ENCODE measurements at regions not wholly inside any gene's neighbourhood (a gene's known extent, or its start where the extent isn't known, plus 50 kb on each side); places are given as distances from the start of the nearest gene placed in this dataset.
A peak's percentile ranks its signal among the peaks of the same experiment; 100 is the strongest.

DNA sequence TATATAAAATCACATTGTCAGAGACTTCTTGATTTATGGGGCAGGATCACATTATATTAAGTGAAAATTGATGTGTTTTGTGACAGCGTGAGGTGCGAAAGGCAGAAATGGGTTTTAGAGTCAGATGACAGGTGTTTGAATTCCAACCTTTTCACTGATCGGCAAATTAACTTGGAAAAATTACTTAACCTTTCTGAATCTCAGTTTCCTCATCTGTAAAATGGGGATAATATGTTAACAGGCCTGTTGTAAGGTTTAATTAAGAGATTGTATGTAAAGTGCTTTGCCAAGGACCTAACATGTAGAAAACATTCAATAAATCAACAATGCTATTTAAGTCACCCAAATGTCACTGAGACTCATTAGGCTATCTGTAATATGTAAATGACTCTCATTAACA lies 221.2 kb upstream of the LYZL1 start:
- no peak for DNase-seq

DNA sequence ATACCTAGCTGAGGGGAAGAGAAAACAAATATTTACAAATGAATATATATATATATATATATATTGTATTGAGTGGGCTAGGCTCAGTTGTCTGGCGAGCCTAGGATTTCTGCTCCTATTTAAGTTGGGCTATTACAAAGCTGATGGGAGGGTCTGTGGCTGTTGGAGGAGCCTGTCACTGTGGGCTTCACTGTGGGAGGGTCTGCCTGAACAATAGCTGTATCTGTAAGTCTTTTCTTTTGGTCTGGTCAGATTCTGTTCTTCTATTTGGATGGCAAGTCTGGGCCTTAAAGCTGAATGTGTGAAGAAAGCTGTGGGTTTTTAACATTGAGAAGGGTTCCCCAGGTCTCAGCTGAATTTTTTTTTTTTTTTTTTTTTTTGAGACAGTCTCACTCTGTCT lies 220.6 kb upstream of the LYZL1 start:
- DNase-seq = no peak

DNA sequence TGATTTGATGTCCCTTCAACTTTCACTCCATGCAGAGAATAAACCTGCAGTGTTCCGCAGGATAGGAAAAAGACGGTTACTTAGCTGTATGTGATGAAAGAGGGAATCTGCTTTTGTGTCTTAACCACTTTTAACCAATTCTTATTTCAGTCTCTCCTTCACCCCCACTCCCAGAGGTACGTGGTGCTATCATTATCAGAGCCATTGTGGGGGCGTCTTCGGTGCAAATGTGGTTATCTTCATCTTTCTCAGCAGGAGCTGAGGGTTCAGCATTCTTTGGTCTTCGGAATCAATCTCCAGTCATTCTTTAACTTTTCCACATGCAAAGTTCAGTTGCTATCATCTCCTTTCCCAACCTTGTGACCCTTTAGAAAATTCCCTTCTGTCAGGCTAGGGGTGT lies 219.9 kb upstream of the LYZL1 start:
- no peak for DNase-seq

DNA sequence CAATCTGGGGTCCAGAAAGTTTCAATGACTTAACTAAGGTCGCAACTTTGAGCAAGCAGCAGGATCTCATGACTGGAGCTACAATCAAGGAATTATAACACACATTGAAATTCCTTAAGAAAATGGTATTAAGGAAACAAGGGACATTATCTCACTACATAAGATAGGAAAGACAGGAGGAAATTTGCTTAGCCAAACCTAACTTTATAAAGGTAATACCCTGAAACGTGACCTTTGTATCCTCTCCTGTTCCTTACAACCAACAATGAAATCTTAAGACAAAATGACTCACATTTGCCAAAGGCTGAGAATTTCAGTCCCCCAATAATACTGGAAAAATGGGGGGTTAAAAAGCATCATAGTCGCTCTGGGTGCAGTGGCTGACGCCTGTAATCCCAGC lies 218.9 kb upstream of the LYZL1 start:
- DNase-seq = no peak

DNA sequence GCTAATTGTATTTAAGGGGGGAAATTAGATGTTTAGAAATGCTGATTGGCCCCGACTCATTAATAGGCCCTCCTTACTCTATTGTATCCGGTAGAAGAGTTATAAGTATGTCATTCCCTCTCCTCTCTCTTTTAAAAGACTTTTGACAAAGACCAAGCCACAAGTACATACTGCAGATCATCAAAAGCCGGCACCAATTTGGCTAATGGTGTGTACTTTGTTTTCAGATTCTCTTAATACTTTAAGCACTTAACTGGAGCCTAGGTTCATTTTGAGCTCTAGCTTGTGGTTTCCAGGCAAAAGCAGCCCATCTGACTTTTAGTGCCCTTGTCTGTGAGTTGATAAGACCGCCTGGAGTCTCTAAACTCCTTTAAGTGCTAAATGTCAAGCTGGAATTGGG lies 210.0 kb upstream of the LYZL1 start:
- no peak for DNase-seq

DNA sequence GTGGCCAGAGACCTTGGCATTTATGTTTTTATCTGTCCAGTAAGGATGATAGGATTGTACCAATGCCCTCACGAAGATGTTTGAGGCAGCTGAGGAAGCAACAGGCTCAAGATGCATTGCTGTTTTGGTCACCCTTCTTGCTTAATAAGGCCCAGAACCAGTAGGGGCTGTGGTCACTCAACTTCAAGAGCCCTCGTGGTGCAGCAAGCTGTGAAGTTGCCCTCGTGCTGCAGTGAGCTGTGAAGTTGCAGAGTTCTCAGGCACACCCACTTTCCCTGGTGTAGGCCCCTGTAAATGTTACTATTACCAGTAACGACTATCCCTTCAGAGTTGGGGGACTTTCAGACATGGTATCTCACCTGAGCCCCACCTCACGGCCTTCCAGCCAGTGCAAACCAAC lies 207.6 kb upstream of the LYZL1 start:
- peak in 1 of 56 donors; percentile 1 for DNase-seq

DNA sequence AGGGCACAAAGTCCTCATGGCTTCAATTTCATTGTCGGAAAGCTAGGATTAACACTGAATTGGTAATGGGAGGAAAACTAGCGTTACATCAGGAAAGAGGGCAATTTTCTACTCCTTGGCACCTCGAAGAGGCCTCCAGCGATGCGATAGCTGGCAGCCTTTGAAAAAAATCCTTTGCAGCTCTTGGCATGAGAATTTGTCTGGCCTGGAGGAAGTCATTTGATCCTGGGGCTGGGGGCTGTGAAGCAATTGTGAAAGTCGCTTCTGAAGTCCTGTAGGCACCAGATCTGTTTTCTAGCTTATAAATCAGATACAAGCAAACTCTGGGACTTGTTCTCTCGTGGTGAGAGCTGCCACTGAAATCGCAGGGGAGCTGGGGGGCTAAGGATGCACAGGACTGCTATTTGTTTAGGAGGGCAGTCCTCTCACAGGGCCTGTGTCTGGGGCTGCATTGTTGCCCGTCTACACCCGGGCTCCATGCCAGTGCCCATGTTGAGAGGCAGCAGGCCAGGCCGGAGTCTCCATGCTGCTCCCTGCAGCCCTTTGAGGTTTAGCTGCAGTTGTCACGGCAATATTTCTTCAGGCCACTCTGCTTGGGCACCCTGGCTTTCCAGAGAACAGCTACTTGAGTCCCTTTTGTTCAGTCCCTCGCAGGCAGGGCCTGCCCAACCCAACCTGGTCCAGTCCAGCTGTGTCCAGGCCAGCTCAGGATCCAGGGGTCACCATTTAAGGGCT lies 206.8 kb upstream of the LYZL1 start:
- DNase-seq = peak in 48 of 56 donors; percentile 4 to 87 (median 52)

DNA sequence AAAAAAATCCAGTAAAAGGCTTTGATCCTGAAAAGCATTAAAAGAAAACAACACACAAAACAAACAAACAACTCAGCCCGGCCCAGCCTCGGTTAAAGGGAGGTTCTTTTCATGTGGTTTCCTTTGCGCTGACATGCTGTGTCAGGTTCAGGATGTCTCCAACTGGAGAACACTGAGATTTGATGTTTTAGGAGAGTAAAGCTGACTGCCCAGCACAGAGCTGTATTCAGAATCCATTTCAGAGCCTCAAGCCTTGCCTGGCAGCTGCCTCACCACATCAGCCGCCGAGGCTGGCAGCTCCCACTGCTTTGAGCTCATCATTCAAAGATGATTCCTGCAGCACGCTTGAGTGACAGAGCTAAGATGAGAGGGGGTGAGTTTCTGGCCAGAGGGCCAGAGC lies 205.8 kb upstream of the LYZL1 start:
- DNase-seq = peak in 25 of 56 donors; percentile 2 to 41 (median 10)

DNA sequence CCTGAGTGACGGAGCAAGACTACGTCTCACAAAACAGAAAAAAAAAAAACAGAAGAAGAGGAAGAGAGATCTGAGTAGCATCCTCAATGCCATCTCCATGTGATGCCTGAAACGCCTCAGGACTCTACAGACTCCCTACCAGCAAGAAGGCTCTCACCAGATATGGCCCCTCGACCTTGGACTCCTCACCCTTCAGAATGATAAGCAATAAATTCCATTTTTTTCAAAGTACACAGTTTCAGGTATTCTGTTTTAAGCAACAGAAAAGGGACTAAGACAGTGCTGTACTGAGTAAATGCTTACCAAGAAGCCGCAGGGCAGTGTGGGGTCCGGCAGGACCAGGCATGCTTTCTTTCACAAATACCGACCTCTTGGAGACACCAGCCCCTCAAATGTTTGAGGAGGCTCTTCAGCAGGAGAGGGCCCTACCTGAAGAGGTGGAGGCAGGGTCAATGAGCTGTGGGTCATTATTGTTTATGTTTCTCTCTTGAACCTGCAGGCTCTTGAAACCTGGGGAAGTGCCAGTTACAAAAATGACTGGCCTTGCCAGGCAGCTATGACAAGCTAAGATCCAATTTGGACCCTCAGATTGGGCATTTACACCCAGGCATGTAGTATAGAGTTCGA lies 204.1 kb upstream of the LYZL1 start:
- no peak for DNase-seq

DNA sequence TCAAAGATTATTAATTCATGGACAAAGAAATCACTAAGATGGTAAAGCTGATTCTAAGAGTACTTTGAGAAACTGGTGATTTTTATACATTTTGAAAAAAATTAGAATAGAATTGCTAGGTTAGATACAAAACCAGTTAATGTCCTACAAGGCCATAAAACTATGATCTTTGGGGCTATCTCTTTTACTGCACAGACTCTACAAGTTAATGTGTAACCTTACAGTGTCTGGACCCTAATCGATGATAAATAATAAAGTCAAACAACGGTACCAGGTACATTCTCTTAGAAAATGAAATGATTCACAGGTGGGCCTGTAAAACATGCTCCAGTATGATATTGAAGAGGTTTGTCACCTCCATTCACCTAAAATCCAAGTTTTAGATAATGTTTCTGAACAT lies 199.8 kb upstream of the LYZL1 start:
- no peak for DNase-seq

DNA sequence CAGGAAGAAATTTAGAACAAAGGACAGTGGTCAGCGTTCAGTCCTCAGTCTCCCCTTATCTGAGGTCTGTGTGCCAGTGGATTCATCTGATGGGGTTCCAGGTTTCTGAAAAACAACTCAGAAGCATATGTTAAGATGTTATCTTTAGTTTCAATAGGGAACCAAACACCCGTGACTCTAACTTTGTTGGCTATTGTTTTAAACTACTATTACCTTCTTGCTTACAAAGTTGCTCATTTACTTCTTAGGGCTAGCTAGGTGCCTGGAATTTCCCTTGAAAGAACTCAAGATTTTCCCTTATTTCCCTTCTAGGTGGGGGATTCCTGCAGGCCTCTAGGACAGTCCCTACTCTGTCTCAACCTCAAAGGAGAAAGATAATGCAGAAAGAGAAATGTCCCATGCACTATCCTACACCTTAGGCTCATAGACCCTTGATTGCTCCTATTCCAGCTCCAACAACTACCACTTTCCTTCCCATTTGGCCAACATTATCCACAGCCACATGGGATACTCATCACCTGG lies 192.5 kb upstream of the LYZL1 start:
- no peak for DNase-seq

DNA sequence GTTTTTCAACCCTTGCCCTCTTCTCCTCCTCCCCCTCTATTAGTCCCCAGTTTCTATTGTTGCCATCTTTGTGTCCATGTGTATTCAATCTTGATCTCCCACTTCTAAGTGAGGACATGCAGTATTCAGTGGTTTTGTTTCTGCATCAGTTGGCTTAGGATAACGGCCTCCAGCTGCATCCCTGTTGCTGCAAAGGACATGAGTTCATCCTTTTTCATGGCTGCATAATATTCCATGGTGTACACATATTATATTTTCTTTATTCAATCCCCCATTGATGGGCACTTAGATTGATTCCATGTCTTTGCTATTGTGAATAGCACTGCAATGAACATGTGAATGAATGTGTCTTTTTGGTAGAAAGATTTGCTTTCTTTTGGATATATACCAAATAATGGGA lies 190.4 kb upstream of the LYZL1 start:
- no peak for DNase-seq

DNA sequence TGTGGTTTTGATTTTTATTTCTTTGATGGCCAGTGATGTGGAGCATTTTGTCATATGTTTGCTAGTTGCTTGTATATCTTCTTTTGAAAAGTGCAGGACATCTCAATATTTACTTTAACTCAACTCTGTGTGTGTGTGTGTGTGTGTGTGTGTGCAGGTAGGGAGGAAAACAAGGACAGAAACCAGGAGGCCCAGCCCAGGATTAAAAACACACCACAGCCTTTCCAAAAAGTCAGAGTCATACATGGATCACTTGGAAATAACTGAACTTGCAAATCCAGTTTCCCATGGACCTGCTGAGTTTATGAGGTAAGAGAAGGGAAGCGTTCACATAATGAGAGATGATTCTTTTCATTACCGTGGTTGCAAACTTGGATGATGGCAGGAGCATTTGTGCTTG lies 189.9 kb upstream of the LYZL1 start:
- no peak for DNase-seq

DNA sequence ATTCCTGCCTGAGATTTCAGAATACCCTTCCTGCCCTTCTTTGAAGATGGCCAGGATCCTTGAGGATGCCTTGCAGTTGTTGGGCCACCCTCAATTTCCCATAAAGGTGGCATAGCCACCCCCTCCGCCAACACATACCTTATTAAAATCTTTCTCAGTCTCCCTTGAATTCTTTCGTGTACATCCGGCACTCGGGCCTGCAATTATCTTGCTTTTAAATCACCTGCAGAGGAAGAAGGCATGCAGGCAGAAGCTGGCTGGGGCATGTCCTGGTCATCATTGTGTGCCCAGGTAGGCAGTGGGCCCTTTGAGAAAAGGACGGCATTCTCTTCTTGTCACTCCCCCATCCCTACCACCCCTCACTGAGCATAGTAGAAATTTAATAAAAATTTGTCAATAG lies 189.5 kb upstream of the LYZL1 start:
- no peak for DNase-seq

DNA sequence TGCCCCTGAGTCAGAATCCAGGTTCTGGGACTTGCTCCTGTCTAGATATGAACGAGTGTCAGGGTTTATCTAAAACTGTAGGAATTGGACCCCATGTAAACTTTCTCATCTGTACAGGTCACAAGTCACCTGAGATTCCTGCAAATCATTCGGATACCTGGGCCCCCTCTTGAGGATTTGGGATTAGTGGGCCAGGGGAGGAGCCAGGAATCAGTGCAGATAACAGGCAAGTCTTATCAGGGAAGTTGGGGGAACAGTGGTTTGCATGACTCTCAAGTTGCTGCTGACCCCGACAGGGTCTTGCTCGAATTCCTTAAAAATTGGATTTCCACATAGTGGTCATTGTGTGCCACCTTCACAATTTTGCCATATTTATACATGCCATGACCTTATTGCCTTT lies 188.4 kb upstream of the LYZL1 start:
- no peak for DNase-seq

DNA sequence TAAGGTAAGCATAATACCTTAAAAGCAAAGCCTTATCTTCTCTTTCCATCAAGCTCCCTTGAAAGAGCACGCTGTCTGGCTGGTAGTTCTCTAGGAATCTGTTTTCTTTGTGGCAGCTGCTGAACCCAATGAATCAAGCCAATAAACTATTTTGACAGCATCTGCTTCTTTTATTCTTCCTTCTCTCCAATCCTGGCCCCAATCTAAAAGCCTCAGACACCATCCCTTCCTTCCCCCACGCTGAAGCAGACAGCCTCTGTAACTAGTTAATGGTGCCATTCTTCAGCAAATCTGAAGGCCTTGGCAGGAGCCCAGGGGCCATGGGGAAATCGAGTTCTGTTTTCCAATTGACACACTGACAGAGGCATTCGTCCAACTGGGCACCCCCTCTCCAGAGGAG lies 186.6 kb upstream of the LYZL1 start:
- DNase-seq = peak in 32 of 56 donors; percentile 0 to 54 (median 14)

DNA sequence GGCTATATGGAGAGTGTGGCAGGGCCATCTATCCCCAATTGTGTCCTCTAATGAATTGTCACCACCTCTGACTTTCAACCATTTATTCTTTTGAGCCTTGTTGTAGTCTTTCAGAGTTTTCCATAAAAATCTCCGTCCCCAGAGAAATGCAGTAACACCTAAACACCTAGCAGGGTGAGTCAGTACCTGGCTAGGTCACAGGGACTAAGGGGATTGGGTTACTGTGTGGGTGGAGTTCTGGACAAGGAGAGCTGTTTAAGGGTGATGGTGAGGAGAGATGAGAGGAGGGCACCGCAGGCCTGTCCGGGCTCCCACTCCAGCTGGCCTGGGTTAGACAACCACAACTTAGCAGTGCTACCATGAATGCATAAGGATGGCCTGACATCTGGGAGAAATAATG lies 186.2 kb upstream of the LYZL1 start:
- DNase-seq = no peak

DNA sequence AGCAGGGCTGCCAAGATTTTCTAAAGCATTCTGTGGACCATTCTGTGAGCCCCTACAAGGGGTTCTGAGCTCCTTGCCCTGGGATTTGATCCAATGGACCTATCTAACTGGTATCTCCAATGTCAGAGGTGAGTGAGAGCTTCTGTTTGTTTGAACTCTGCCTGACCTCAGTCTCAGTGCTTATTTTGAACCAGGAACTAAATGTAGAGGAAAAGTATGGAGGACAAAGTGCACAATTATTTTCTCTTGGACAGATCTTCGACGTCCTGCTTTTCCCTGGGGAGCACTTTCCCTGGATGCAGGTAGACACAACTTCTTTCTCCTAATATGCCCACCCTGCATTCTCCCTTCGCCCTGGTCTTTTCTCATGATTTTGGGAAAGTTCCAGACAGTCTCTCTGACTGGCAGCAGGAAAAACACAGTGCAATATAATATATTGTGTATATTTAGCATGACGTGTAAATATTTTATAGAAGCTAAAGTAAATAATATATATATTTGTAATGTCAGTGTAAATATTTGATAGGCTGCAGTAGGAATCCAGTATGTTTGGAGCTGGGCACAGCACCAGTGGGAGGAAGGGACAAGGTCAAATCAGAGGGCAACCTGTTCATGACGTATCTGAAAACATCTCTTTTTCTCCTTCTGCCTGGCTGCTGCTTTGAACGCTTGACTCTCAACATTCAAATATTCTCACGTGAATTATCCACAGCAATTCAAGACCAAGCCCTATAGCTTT lies 184.0 kb upstream of the LYZL1 start:
- DNase-seq = no peak

DNA sequence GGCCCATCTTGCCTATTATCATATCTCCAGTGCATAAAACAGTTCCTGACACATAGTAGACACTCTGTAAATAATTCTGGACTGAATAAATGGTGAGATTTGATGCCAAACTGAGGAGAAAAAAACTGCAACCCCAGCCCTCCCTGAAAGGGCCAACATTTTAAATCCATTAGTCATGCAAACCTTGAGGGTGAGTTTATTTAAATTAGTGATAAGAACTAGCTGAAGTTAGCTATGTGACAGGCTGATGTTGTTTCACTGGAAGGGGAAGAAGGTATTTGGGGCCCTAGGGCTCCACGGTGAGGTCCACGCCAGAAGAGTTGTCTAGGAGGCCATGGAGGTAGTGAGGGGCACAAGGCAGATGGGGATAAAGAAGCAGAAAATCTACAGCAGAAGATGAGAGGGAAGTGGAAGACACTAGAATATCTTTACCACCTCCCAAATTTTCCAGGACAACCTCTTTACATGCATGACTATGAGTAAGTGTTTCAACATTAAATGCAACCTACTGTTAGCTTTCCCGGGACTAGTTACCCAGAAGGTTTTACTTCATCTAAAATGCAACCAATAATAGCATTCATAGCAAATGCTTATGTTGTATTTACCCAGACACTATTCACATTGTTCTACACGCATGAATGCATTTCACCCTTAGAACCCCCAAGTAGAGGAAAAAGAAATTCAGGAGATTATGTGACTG lies 183.2 kb upstream of the LYZL1 start:
- DNase-seq = no peak

DNA sequence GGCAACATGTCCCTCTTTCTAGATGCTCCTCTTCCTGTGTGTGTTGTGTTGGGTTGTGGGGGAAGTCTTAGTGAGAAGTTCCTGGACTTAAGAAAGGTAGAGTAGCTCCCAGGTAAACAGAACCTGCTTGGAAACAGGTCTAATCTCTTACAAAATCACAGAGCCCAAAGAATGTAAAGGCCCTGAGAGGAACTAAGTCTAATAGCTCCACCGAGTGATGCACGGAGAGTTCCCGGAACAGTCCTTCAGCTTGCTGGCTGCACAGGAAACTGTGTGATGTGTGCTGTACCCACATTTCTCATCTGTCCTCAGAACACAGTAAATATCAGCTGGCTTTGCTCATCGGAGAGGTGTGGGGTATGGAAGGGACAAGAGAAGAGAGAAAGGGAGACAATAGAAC lies 182.6 kb upstream of the LYZL1 start:
- DNase-seq = no peak

DNA sequence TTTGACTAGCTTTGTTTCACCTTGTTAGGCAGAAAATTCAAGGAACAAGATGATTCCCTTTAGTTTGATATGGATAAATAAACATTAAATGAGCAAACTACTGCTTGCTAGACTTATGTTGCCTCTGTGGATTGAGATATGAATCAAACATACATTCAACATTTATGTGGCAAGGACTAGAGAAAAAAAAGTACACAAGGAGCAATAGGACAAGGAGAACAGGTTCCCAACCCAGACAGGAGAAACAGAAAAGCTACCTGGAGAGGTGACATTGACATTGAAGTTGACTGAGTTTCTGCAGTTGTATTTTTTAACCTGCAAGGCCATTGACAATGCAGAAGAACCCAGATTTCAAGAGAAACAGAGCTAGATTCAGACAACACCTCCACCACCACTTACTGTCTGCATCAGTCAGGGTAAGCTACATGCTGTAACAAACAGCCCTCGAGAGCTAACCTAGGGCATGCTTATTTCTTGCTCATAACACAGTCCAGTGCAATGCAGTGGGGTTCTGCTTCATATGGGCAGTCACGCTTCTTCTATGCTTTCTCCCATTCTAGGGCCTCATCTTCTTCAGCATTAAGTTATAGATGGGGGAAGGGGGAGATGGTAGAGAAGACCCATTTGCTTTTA lies 180.9 kb upstream of the LYZL1 start:
- no peak for DNase-seq
